GM21723 (cell line): ENCODE measurements at regions not wholly inside any gene's neighbourhood (a gene's known extent, or its start where the extent isn't known, plus 50 kb on each side); places are given as distances from the start of the nearest gene placed in this dataset.
"Not testable (repeated sequence)": the region's sequence is repeated elsewhere in the genome, so short reads cannot be mapped to it uniquely, and the experiment has no call there.

Experiments used
- ATAC-seq: cut with Tn5 transposase; IDR thresholded peaks from one replicate; pipeline ENCODE4 v1.9.1; 2021; ENCODE audit warnings: mild to moderate bottlenecking, moderate library complexity; ENCODE audit not compliant: unreplicated experiment

DNA sequence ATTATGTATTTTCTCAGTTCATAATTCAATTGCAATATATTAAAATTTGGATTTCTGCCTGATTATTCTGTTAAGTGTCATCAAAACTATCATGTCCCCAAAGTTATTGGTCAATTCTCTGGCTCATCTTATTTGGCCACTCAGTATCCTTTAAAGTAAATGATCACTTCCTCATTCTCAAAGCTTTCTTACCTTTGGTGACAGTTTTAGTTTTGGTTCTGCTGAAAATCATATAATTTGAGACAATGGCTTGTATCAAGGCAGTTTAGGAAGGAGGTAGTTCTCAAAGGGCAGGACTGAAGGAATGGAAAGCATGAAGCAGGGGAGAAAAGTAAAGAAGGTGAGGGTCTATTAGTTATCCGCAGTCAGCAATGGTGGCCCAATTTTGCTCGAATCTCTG lies 1832.1 kb downstream of the ARAP2 start:
- ATAC-seq = no peak

DNA sequence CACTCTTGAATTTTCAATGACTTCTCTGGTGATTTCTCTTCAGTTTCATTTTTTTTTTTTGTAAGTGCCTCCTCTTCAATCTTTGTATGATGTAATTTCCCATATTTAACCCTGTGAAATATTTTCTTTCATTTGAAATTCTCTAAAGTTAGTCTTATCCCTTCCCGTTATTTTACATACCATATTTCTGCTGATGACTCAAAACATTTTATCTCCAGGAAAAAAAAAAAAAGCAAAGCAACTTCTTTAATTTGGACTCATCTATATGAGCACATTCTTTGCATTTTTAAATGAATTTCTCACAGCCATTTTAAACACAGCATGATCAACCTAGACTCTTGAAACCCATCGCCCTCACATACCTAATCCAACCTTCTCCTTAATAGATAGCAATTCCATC lies 1831.4 kb downstream of the ARAP2 start:
- no peak for ATAC-seq

DNA sequence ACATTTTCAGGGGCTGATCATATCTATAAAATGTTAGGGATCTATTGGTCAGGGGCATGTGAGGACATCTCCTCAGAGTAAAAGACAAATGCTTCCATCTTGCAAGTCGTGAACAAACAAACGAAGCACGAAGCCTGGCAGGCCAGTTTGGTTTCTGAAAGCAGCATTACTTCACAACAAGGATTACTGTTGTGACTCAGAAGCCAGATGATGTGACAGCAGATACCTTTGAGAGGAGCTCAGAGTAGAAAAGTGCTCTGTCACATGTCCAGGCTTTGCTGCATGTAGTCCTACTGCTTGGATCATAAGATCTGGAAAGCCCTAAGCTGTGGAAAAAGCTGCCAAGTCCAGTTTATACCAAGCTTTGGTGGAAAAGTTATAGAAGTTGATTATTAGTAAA lies 1827.2 kb downstream of the ARAP2 start:
- ATAC-seq = no peak

DNA sequence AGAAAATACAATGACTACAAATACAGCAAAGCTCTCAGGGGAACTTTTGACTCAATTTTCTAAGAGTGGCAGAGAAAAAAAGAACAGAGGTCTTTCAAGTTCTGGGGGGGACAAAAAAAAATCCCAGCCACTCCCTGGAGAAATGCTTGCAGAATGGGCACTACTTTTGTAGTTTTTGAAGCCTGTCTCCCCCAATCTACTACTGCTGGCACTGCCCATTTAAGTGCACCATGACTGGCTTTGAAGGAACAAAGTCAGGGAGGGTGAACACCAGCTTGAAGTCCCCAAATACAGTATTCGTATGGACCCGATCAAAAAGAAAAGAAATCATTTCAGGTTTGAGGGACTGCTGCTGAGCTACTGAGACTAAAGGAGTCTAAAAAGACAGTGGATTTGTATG lies 1824.4 kb downstream of the ARAP2 start:
- ATAC-seq = no peak

DNA sequence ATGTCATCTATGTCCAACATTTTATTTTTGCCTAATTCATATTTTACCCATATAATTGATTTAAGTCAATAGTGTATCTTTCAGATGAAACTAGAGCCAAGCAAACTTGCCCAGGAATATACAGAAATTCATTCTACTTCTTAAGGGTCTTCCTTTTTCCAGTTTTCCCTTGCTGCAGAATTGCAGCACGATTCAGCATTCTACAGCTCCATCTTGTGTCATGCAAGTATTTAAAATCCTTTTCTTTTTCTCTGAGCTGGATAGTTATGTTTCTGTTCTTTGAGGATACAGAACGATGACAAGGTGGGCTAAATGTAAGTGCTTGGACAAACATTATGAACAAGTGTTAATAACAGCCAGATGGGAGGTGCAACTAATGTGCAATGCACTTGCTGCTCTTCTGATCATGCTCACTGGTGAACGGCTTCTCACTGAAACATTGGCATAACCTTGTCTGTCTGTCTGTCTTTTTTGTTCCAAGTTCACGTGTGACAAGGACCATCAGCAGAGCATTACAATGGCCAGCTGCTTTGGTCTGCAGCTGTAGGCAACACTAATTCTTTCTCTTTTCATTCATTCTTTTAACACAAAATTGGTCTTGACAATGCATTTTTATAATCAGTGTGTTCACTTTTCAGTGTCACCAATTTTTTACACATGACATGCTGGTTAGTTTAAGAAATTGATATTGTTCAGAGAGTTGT lies 1821.7 kb downstream of the ARAP2 start:
- no peak for ATAC-seq

DNA sequence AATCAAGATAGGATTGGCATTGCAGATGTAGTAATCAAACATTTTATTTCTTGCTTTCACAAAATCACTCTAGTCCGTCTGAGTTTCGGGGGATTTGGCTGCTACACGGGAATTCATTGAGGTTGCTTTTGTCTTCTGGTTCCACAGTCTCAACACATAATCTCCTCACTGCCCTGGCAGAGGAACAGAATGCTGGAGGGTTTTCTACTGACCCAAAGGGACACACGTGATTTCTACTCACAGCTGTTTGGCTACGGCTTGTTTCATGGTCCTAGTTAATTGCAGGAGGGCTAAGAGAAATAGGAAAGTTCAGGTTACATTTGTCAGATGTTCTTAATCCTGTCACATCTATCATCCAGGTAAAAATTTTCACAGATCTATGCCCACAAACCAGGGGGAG lies 1811.6 kb downstream of the ARAP2 start:
- no peak for ATAC-seq

DNA sequence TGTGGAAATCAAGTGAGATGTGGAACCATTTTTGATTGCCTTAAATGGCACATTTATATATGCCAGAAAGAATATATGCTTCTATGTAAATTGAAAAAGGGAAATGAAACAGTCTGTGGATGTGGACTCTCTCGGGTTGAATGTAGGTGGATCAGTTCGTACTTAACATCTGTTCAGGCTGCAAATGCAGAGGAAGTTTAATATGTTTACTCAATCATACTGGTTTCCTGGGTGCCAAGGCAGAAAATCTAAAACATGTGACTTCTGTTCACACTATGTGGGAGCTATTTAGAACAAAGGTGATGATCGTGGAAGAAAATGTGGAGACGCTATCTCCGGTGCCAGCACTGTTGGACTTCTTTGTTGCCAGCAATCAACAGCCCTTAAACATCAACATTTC lies 1809.9 kb downstream of the ARAP2 start:
- ATAC-seq = not testable (repeated sequence)

DNA sequence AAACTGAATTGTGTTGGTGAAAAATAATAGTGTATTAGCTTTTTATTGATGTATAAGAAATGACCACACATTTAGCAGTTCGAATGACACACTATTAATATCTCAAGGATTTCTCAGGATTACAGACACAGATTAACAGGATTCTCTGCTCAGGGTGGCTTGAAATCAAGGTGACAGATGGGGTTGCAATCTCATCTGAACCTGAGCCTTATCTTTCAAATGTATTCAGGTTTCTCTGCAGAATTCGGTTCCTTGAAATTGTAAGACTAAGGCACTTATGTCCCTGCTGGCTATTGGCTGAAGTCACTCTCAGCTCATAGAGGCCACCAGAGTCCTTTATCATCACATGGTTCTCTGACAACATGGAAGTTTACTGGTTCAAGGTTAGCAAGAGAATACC lies 1780.1 kb downstream of the ARAP2 start:
- no peak for ATAC-seq

DNA sequence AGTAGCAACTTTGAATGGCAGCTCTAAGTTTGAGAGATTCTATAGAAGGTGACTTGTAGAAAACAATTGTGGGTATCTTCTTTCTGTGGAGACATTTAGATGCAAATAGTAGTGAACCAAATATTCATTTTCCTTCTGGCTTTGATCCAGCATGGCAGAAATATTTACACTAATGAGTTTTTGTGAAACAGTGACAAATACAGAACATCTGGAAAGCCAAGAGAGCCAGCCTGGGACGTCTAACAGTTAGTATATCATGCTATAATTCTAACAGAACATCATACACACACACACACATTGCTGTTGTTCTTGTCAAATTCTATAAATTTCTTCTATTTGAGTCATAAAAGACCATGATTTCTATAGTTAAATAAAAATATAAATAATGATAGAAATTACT lies 1777.9 kb downstream of the ARAP2 start:
- no peak for ATAC-seq

DNA sequence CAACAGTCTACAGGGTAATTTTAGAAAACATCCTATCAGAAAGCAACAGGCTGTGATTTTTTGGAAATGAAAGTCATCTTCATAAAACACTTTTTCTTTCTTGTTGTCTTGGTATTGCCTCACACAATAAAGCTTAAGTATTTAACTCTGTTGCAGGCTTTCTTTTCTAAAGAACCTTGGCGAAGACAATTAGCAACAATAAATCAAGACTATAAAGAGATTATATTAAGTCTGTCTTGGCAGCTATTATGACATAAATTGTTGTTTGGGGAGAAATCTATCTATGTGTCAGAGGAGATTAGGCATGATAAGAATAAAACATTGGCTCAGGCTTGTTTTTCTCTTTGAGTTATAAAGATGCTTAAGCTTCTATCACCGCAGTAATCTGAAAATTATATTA lies 1774.8 kb downstream of the ARAP2 start:
- ATAC-seq = no peak

DNA sequence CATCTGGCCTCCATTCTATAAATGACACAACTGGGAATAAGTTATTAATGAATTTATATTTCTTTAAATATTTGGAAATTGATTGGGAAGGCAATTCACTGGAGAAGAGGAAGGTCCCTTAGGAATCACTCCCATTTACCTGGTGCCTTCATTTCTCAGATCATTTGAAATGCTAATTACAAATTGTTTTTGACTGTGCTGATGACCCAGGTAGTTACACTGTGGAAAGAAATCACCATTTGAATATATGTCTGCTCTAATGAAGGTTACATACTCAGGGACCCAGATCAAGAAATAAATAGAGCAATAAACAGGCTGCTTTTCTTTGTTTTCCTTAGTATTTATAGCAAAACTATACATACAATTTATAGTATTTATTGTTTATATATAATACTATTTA lies 1759.1 kb downstream of the ARAP2 start:
- ATAC-seq = no peak

DNA sequence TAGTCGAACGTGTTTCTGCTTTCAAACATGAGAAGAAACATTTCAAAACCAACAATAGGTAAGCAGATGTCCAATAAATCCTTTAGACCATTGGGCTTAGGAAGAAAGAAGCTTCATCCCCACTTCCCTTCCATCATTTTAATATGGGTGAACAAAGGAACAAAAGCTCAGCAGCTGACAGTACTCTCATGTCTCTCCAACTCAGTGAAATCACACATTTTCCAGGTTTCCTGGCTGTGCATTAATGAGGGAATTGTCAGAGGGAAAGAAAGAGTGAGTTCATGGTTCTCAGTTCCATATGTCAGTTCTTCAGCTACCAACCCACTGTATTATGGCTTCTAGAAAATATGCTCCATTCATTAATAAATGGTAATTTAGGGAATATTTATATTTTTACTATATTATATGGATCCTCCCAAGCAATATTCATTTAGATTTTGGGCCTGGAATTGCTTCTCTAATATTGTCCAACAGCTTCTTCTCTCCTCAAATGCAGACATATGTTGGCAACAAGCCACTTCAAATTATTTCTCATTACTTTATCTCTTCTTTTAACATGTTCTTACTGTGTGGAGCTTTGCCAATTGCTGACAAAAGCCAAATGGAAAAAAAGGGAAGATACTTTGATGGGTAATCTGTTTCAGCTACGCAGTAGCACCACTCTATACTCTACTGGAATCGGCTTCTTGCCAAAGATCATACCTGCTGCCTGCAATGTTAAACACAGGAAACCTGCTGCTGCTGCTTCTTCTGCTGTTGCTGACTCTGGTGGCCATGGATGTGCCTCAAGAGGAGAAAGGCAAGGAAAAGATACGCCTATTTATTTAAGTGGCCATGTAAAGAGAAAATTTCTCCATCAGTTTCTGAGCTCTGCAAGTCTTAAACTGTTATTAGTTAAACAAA lies 1757.6 kb downstream of the ARAP2 start:
- no peak for ATAC-seq

DNA sequence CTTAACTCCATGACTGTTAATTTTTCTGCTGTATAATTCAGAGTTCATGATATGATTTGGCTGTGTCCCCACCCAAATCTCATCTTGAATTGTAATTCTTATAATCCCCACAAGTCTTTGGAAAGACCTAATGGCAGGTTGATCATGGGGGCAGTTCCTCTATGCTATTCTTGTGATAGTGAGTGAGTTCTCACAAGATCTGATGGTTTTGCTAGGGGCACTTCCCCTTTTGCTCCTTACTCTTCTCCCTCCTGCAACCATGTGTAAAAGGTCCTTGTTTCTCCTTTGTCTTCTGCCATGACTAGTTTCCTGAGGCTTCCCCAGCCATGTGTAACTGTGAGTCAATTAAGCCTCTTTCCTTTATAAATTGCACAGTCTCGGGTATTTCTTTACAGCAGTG lies 1751.9 kb downstream of the ARAP2 start:
- no peak for ATAC-seq

DNA sequence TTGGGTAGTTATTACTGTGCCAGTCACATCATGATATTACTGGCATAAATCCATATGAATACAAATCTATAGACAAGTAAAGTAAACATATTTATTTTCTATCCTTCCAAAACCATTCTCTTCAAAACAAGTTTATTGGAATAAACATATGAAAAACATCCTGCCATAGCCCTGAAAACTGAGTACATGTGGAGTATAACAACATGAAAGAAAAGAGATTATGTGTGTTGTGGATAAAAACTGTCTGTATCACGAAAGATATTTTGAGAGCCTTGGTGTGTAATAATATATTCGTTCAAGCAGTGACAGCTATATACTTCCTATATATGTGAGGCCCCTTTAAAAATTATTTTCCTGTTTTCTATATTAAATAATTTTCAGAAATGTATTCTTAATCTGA lies 1742.2 kb downstream of the ARAP2 start:
- no peak for ATAC-seq

DNA sequence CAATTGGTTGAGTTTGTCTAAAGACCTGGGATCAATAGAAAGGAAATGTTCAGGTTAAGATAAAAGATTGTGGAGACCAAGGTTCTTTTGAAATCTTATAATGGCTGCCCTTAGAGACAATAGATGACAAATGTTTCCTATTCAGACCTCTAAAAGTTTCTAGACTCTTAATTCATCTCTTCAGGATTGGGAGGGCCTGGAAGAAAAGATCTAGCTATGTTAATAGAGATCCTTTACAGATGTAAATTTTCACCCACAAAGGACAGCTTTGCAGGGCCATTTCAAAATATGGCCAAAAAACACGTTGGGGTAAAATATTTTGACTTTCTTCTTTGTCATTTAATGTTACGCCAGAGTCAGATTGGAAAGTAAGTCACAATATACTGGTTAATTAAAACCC lies 1739.6 kb downstream of the ARAP2 start:
- ATAC-seq = not testable (repeated sequence)

DNA sequence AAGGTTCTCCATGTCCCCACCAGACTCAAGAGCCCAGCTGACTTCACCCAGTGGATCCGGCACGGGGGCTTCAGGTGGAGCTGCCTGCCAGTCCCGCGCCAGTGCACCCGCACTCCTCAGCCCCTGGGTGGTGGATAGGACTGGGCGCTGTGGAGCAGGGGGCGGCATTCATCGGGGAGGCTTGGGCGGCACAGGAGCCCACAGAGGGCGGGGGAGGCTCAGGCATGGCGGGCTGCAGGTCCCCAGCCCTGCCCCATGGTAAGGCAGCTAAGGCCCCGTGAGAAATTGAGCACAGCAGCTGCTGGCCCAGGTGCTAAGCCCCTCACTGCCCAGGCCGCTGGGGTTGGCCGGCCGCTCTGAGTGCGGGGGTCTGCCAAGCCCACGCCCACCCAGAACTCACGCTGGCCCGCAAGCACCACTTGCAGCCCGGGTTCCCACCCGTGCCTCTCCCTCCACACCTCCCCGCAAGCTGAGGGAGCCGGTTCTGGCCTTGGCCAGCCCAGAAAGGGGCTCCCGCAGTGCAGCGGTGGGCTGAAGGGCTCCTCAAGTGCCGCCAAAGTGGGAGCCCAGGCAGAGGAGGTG lies 1737.7 kb downstream of the ARAP2 start:
- ATAC-seq = not testable (repeated sequence)

DNA sequence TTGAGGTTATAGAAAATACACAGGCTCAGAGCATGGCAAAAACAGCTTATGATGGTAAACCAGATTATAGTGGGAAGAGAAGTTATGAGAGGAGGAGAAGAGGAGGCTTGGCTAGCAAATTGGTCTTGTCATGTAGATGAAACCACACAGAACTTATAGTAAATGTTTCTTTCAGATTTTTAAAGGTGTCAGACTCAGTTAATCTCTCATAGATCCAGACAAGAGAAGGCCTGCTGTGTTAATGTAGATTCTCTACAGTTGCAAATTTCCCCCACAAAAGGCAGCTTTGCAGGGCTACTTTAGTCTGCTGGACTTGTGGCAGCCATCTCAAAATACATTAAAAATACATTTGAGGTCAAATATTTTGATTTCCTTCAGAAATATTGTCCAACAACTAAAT lies 1731.7 kb downstream of the ARAP2 start:
- ATAC-seq = no peak

DNA sequence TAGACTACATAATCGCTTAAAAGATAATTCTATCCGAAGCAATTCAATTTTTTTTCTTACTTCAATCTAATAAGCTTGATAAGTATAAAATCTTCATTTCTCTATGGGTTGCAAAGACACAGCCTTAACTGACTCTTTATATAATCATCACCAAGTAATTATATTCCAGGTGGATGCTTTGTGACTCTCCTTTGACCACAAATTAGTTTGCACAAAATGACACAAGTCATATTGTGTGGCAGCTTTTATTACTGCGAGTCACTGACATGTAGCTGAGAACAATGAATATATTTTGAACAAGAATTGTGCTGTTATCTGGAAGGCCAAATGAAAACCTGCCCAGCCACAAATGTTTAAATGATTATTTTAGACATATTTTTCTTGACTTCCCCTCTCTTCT lies 1727.8 kb downstream of the ARAP2 start:
- ATAC-seq = no peak

DNA sequence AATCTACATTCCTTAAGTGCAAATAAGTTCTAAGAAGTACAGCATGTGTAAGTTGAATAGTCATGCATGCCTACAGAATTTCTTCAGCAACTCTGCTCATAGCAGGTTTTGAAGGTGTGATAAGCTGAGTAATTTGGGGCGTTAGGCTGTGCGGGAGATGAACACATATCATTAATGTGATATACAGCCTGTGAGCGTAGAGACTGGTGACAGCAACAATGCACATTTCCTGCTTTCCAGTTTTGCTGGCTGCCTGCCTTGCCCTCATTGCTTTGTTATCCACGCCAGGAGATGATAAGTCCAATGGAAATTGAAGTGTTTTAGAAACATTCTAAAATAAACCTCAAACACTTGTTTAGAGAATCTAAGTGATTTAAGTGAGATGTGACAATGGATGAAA lies 1709.4 kb downstream of the ARAP2 start:
- no peak for ATAC-seq

DNA sequence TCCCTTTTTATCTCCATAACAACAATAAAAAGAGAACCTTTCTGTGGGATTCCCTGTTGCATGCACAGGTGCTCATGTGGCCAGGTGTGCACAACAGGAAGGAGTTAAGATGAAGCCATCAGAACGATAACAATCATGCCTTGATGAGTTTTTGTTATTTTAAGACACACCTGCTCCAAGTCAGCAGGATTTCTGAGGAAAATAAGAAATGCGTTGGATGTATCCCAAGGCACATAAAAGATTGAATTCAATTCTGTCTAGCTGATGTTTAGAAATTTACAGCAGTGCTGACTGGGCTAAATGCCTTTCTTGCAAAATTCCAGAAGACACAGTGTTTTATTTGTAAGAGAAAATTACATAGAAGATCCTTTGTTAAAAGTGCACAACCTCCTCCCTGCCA lies 1678.2 kb downstream of the ARAP2 start:
- no peak for ATAC-seq

DNA sequence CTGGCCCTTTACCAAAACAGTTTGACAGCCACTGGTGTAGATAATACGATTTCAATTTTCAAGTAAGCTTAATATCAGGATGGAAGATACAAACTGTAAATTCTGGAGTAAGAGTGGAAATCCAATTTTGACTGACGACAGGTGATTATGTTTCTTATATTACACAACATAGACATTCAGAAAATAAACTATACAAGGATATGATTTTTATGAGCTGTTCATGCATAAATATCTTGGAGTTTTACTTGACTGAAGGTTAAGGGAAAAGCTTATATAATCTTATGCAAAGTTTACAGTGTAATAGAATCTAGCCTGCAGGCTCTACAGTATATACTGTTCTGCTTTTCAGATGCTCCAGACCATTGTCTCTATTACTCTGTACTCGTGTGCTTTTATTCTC lies 1672.3 kb downstream of the ARAP2 start:
- ATAC-seq = no peak

DNA sequence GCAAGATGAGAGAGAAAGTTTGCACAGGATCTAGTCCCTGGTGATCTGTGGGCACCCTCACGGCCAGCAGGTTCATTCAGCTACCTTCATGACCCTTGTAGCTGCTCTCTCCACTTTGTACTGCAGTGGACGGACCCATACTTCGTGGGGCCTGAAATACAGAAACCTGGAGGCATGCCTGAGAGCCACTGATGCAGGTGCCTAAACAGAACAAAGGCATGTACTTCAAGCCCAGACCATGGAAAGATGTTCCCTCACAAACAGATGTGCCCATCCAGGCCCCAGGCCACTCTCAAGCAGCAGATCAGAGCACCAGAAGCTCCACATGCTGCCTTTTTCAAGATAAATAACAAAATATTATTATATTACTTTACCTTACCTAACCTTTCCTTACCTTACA lies 1629.0 kb downstream of the ARAP2 start:
- no peak for ATAC-seq
